ENCODE measurements at regions not wholly inside any gene's neighbourhood (a gene's known extent, or its start where the extent isn't known, plus 50 kb on each side); places are given as distances from the start of the nearest gene placed in this dataset.
"Not testable (repeated sequence)": the region's sequence is repeated elsewhere in the genome, so short reads cannot be mapped to it uniquely, and the experiment has no call there.

DNA sequence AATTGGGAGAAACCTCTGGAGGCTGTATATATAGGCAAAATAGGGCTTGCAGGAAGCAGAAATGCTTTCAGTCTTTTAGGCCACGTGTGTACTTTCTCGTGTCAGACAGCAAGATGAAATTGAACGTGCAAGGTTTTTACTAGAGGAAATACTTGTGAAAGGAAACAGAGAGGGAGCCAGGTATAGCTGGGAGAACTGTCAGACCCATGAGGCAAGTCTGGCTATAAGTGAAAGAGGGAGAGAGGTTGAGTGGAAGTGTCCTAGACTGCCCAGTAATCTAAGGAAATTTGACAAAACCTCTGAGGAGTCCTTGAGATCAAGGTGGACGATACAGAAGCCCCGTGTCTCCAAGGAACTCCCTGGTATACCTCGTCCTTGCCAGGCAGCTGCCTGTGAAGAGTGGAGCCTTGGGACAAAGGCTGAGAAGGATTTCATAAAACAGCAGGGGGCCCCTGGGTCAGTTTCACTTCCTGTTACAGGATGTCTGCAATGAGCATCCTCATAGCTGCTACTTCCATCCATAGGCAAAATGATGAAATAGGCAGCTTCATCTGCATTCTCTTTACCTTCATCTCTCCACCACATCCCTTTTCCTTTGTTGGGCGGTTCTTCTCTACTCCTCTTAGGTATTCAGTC is 114.4 kb upstream of the MAP3K7 start:
- DNase-seq (ENCODE audit: extremely low read depth, low read depth, low spot score), result no peak

- DNase-seq (ENCODE audit: extremely low read depth, low read depth, low spot score), result no peak
These were observed 108.4 kb upstream of the MAP3K7 start for GRCh38 chr6:90695316-90695715.

DNA sequence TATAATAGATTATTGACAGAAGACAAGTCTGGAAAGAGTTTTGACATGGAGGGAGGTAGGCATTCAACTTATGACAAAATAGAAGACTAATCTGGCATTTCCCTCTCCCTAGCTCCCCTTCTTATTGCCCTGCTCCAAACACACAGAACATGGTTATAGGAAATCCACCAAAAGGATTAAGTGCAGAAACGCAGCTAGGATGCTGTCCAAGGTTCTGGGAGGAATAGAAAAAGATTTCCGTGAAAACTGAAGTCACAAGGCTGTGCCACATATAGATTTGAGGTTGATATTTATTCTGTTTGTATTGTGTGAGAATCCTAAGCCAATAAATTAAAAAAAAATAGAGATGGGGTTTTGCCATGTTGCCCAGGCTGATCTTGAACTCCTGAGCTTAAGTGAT is 107.9 kb upstream of the MAP3K7 start:
- no peak for DNase-seq (ENCODE audit: extremely low read depth, low read depth, low spot score)

DNA sequence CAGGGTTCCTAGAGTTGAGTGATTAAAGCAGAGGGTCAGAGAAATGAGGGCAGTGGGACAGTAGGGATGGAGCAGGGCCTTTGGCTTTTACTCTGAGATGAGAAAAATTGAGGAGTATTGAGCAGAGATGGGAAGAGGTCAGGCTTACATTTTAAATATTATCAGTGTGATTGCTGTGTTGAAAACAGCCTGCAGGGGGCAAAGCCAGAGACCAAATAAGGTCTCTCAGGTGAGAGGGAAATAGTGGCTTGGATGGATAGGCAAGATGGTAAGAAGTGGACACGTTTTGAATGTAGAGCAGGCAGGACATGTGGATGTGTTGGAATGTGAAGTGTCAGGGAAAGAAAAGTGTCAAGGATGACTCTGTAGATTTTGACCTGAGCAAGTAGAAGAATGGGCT is 105.0 kb upstream of the MAP3K7 start:
- no peak for DNase-seq (ENCODE audit: extremely low read depth, low read depth, low spot score)

DNA sequence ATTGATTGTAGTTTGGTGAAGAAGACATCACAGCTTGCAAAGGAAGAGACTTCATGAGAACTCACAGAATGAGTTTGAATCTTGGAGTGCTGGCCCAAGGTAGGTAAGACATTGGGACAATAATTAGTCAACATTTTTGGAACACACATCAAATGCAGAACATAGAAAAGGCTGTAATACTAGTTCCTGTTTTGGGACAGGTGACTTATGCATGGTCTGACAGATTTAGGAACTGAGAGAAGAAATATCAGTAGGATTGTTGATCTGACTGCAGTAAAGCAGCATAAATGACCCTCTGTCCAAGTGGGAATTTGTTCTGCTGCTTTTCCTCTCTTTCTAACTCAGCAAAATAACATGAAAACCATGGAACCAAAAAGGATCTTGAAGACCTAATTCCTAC is 102.3 kb upstream of the MAP3K7 start:
- no peak for DNase-seq (ENCODE audit: extremely low read depth, low read depth, low spot score)

DNA sequence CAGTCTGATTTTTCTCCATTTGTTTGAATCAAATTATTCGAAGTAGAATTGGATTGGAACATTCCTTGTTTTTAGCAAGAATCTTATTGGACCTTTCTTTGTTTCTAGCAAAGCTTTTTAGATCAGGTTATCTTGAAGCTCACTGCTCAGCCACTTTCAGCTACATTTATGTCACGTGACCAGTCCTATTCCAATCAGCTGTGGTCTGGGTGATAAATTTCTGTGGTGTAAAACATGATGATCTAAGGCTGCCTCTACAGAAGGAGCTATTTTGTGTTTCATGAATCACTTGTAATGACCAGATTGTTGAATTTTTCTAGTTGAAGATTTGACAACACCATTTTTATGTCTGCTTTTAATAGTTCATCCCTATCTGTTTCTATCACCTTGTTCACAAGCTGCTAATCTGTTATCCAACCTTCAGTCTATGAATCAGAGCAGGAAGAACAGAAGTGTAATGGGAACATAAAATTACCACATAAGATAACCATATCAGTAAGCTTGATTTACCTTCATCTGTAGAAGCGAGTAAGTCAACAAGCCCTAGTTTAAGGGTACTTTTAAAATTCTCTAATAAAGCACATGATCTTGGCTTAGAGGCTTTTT is 101.0 kb upstream of the MAP3K7 start:
- no peak for DNase-seq (ENCODE audit: extremely low read depth, low read depth, low spot score)

GRCh38 chr6:90681863-90682262 is 95.0 kb upstream of the MAP3K7 start:
- no peak for DNase-seq (ENCODE audit: extremely low read depth, low read depth, low spot score)

DNA sequence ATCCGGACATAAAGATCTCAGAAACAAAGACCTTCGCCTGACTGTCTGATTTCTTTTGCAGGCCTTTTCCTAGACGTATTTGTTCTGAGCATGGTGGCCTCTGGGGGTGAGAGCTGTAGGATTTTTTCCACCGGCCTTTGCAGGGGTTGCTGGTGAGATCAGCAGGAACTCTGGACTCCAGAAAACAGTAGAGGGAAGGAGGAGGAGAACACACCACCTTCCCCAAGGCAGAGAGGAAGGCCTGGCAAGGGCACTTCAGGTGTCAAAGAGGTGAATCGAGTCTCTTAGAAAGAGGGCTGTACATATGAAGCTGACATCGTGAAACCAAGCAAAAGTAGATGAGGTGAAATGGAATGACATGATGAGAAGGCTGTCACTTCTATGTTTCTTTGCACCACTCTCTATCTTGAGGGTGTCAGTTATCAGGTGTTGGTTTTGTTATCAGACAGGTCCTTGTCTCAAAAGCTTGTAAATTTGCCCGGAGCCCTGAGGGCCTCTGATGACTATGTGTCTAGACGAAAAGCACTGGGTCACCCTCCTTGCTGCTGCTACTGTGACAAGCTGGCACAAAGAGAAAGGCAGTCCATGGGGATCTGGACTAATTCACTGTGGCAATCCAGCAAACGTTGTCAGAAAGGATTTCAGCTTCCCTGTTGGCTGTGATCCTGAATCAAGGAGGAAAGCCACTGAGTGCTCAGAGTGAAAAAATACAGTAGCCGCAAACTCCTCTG is 91.3 kb upstream of the MAP3K7 start:
- DNase-seq (ENCODE audit: extremely low read depth, low read depth, low spot score), result no peak

- DNase-seq (ENCODE audit: extremely low read depth, low read depth, low spot score), result no peak
These were observed 90.6 kb upstream of the MAP3K7 start for GRCh38 chr6:90677440-90677839.

DNA sequence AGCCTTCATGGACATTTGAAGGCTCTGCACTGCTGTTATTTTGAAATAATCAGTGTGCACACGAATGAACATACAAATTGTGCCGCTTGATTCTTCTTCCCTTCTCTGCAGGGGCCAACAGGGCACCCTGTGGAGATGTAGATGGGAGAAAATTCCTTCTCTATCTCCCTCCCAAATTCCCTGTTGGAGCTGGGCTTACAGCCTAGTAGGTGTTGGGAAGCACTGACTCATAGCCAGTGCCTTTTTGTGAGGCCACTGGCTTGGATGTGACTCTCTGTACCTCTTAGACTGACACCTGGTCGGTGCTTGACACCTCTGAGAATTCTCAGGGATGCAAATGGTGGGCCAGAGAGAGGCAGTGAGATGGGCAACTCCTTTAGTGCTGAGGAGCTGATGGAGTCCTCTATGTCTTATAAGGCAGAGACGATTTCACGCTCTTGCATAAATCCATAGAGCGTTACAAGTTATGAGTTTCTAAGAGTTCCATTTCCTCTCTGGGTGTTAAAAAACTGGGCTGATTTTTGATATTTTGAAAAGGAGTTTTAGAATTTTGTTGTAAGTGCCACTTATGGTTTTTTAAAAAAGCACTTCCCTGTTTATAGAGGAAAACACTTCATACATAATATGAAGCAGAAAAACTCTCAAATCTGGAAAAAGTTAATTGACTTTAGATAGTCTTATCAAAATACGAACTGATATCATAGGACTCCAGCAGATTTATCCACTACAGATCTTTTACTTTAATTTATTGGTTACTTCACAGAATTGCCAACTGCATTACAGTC is 89.8 kb upstream of the MAP3K7 start:
- no peak for DNase-seq (ENCODE audit: extremely low read depth, low read depth, low spot score)

DNA sequence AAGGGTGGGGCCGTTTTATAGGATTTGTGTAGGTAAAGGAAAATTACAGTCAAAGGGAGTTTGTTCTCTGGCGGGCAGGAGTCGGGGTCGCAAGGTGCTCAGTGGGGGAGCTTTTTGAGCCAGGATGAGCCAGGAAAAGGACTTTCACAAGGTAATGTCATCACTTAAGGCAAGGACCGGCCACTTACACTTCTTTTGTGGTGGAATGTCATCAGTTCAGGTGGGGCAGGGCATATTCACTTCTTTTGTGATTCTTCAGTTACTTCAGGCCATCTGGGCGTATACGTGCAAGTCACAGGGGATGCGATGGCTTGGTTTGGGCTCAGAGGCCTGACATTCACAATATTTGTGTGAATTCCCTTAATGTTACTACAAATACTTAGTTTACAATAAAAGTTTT is 88.2 kb upstream of the MAP3K7 start:
- DNase-seq (ENCODE audit: extremely low read depth, low read depth, low spot score), result not testable (repeated sequence)

DNA sequence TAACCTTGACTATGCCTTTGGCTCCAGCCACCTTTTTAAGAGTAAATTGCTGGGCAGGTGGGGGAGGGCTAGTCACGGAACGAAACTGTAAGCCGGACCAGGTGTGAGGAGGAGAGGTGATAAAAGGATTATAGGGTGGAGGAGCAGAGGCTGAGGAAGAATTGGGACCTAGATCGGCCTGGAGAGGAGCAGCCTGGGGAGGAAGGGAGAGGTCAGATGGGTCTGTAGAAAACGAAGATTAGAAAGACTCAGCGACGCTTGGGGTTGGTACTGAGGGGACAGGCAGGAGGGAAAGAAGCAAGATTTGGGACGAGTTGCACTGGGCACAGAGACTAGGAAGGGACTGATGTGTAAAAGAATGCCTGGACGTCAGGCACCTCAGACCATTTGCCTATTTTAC is 87.2 kb upstream of the MAP3K7 start:
- DNase-seq (ENCODE audit: extremely low read depth, low read depth, low spot score), result not testable (repeated sequence)

GRCh38 chr6:90669846-90670245 is 83.0 kb upstream of the MAP3K7 start:
- no peak for DNase-seq (ENCODE audit: extremely low read depth, low read depth, low spot score)

- DNase-seq (ENCODE audit: extremely low read depth, low read depth, low spot score), result no peak
These were observed 82.5 kb upstream of the MAP3K7 start for GRCh38 chr6:90669420-90669819.

DNA sequence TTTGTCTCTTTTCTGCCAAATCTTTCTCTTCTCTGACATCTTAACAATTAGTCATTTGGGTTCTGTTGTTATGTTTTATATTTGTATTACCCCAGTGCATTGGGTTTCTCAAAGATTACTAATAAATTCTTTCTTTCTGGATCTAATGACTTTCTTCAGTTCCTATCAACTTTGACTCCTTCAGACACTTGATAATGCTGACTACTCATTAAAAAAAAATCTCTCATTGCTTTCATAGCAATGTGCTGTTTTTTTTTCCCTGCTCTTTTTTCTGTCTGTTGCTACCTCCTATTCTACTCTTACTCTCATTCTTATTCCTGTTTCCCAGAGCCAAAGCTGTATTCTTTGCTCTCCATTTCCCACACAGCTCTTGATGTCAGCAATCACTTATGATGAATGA is 81.3 kb upstream of the MAP3K7 start:
- no peak for DNase-seq (ENCODE audit: extremely low read depth, low read depth, low spot score)

DNA sequence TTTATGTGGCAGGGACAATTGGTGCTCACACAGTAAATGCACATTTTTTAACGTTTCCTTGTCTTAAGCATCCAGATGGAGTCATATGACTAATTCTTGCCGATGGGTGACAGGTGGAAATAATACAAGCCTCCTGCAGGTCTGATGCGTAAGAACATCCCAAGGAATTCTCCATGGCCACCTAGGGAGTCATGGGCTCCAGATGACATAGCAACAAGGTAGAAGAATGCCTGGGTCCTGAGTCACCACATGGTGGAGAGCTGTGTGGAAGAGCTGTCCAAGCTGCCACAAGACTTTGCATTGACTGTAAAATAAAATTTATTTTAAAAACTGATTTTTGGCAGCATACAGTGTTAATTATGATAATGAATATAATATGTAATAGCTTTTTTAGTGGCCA is 77.0 kb upstream of the MAP3K7 start:
- DNase-seq (ENCODE audit: extremely low read depth, low read depth, low spot score), result no peak

DNA sequence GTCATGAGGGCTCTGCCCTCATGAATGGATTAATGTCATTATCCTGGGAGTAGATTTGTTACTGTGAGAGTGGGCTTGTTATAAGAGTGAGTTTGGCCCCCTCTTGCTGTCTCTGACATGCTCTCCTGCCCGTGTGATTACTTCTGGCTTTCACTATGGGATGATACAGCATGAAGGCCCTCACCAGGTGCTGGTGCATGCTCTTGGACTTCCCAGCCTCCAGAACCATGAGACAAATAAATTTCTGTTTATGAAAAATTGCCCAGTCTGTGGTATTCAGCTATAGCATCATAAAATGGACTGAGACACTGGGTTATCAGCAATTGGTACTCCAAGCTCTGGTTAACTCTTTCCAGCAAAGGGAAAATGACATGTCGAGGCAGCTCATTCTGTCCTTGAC is 76.2 kb upstream of the MAP3K7 start:
- DNase-seq (ENCODE audit: extremely low read depth, low read depth, low spot score), result no peak

DNA sequence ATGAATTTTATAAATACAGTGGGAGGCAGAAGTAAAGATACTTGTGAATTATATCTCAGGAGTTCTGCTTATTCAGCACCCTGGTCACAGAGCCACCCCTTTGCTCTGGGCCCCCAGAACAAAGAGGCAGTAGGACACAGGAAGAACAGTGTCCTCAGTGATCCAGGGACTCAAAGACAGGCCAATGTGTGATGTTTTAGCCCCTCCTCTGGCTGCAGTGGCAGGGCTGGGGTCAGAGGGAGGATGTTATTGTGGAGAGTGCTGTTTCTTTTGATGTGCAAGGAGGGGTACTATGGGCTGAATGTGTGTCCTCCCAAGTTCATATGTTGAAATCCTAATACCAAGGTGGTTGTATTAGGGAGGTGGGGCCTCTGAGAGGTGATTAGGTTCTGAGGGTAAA is 74.1 kb upstream of the MAP3K7 start:
- DNase-seq (ENCODE audit: extremely low read depth, low read depth, low spot score), result no peak

GRCh38 chr6:90658497-90658896 is 71.6 kb upstream of the MAP3K7 start:
- DNase-seq (ENCODE audit: extremely low read depth, low read depth, low spot score), result no peak

GRCh38 chr6:90656325-90656724 is 69.5 kb upstream of the MAP3K7 start:
- DNase-seq (ENCODE audit: extremely low read depth, low read depth, low spot score), result no peak

GRCh38 chr6:90654806-90655205 is 67.9 kb upstream of the MAP3K7 start:
- no peak for DNase-seq (ENCODE audit: extremely low read depth, low read depth, low spot score)

GRCh38 chr6:90654166-90654565 is 67.3 kb upstream of the MAP3K7 start:
- DNase-seq (ENCODE audit: extremely low read depth, low read depth, low spot score), result no peak
